NK-92 treated with Interleukin-12 subunit alpha and Interleukin-12 subunit beta, amount 100 ng/mL, for 24 hours (cell line): ENCODE measurements at regions not wholly inside any gene's neighbourhood (a gene's known extent, or its start where the extent isn't known, plus 50 kb on each side); places are given as distances from the start of the nearest gene placed in this dataset.

ENCODE experiments used
- DNase-seq: peaks from one replicate; lab custom pipeline; 2025; lab: John Stamatoyannopoulos, UW

- DNase-seq: no peak
These were observed 974.4 kb downstream of the BCL11B start for GRCh38 chr14:98297567-98297966.

- DNase-seq: no peak
These were observed 973.3 kb downstream of the BCL11B start for GRCh38 chr14:98298481-98299244.

- no peak for DNase-seq
These were observed 970.3 kb downstream of the BCL11B start for GRCh38 chr14:98301681-98302080.

- no peak for DNase-seq
These were observed 967.4 kb downstream of the BCL11B start for GRCh38 chr14:98304574-98304973.

GRCh38 chr14:98309591-98309990 lies 962.4 kb downstream of the BCL11B start:
- DNase-seq: no peak

GRCh38 chr14:98312006-98312405 lies 960.0 kb downstream of the BCL11B start:
- DNase-seq: no peak

GRCh38 chr14:98321841-98322240 lies 950.2 kb downstream of the BCL11B start:
- DNase-seq: no peak

- no peak for DNase-seq
These were observed 948.2 kb downstream of the BCL11B start for GRCh38 chr14:98323836-98324235.

GRCh38 chr14:98325761-98326160 lies 946.2 kb downstream of the BCL11B start:
- no peak for DNase-seq

- DNase-seq: no peak
These were observed 943.5 kb downstream of the BCL11B start for GRCh38 chr14:98328496-98328895.

DNA sequence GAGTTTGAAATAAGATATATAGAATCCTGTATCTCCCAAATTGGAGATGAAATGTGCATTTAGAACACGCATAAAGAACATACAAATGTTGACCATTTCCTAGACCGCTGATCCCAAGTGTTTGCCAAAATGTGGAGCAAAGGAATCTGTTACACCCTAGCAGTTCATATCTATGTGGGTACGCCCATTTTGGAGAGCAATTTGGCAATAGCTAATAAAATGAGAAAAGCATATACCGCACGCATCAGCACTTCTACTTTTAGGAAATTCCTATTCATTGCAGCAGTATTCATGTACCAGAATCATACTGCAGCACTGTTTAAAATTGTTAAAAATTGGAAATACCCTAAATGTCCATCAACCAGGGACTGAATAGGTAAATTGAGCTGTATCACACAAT lies 937.8 kb downstream of the BCL11B start:
- no peak for DNase-seq

- DNase-seq: no peak
These were observed 930.8 kb downstream of the BCL11B start for GRCh38 chr14:98341211-98341610.

DNA sequence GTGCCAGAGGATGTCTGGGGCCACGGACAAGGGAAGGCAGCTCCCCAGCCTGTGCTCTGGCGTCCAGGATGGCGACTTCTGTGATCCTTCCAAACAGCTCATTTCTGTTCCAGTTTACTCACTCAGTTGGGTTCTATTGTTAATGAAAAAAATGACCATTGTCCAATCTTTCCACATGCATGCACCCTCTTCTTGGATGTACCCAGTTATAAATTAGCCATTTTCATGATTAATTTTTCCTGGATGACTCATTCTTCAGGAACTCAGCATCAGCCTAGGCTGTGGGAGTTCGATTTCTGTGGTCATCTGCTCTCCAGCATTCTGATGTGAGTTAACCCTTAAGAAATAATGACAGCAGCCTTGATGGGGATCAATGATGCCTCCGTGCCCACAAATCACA lies 926.8 kb downstream of the BCL11B start:
- no peak for DNase-seq

DNA sequence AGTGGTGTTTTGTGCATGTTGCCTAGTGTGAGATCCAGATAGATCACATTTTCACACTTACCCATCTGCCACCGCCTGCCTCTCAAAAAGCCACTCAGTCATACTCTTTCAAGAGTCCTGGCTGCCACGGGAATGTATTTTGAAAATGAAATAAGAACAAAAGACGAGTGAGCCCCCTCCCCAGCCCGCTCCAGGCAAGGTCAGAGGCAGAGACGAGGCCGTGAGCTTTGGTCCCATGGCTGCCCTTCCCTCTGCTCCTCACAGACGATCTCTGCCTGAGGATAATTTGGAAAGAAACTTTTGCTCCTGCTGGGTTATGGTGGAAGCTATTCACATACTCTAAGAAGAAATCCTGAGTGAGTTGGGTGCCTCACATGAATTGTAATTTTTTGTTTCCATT lies 924.3 kb downstream of the BCL11B start:
- DNase-seq: no peak

DNA sequence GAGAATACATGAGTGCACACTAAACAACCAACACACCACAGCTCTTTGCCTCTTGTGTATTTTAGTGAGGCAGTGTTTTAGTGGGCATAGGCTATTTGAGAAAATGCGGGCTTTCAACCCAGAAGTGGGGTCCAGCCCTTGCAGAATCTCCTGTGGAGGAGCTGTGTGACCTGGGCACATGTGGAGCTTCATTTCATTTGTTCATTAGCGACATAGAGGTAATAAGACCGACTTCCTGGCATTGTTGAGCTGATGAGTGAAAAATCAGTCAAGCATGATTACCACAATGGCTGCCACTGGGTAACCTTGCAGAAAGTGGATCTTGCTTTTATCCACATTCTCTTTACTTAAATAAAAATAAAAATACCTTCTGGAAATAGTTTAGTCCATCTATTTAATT lies 923.5 kb downstream of the BCL11B start:
- no peak for DNase-seq

DNA sequence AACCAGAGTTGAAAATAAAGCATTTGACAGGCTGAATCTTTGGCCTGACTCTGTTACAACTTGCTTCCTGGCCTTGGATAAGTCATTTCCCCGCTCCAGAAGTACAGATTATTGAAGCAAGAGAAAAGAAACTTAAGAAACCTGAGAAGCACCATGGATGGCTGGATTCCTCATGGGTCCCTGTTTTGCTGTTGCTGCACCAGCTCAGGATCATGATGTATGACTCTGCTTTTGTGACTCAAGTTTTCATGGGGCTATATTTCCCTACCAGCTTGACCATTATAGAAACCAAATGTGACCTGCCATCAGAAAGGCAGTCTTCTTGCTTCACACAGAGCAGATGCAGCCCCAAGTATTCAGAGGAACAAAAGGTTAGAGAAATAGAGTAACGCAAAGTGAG lies 921.8 kb downstream of the BCL11B start:
- DNase-seq: no peak

GRCh38 chr14:98364961-98365360 lies 907.0 kb downstream of the BCL11B start:
- DNase-seq: no peak

DNA sequence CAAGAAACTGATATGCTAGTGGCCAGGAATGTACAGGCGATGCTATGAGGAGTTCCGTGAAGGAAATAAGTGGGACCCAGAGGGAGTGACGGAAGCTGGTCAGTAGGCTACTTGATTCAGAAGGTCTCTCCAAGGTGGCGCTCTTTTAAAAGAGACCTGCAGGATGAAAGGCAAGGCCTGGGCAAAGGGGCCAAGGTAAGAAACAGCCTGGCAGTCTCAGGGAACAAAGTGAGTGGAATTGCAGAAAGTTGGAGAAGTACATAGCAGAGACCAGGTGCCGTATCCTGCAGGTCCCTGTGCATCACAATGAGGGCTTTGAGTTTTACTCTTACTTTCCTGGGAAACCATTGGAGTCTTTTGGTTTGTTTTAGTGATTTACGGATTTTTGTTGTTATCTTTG lies 905.6 kb downstream of the BCL11B start:
- DNase-seq: no peak

- no peak for DNase-seq
These were observed 903.8 kb downstream of the BCL11B start for GRCh38 chr14:98368221-98368620.

DNA sequence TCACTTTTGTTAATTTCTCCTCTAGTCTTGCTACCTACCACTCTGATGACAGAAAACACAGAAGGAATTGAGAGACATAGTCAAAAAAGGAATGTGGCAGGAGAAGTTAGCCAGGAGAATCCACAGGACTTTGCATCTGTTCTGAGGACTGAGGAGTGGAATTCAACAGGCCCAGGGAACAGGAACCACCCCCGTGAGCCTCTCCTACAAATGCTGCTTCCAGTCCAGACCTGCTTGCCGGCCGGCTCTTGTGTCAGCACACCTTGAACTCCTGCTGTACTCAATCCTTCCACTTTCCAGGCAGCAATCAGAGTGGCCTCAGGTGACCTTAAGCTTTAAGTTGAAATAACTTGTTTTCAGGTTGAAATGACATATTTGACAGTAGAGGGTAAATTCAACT lies 903.1 kb downstream of the BCL11B start:
- no peak for DNase-seq

- DNase-seq: no peak
These were observed 902.7 kb downstream of the BCL11B start for GRCh38 chr14:98369344-98369743.

GRCh38 chr14:98370352-98370751 lies 901.6 kb downstream of the BCL11B start:
- no peak for DNase-seq

DNA sequence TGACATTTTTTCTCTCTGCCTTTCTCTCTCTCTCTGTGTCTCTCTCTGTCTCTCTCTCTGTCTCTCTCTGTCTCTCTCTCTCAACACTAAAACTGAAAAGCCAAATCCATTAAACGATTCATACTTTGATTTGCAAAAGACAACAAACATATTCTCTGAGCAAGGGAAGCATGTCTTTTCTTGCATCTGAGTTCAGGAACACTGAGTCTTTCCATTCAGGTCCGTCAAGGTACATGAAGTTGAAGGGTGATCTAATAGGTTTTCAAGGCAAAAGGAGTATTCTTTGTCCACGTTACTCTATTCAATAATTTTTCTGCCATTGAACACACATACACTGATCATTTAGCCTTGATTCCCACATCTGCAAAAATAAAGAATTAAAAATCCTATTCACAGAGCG lies 900.9 kb downstream of the BCL11B start:
- DNase-seq: no peak

GRCh38 chr14:98374136-98374535 lies 897.9 kb downstream of the BCL11B start:
- no peak for DNase-seq
